ENCODE measurements at regions not wholly inside any gene's neighbourhood (a gene's known extent, or its start where the extent isn't known, plus 50 kb on each side); places are given as distances from the start of the nearest gene placed in this dataset.

GRCh38 chr2:59677158-59677557, 876.3 kb downstream of the BCL11A start:
- DNase-seq (no peak), ATAC-seq (no peak)
- WGBS, 2 donors = 75 to 78% methylated on average over 2 of the region's 2 CpGs
- Histone ChIP-seq H3K27me3 (no peaks in the 10 kb centered on the region), H3K27ac (no peak overlapping the region), H3K36me3 (no peaks in the 10 kb centered on the region), H3K9me3 (peaks cover 0 to 21% (median 0%) of the 10 kb centered on the region in 11 donors), H3K4me1 (no peaks in the 10 kb centered on the region), H3K4me3 (no peak overlapping the region)
- intact Hi-C loops (cut with DNase I) = no loop called here
- no peak for TF ChIP-seq CTCF (IDR thresholded peaks at IDR 0.05)

GRCh38 chr2:59674100-59674499, 879.4 kb downstream of the BCL11A start:
- Histone ChIP-seq H3K27me3 (no peaks in the 10 kb centered on the region), H3K36me3 (no peaks in the 10 kb centered on the region), H3K4me3 (no peak overlapping the region), H3K9me3 (no peaks in the 10 kb centered on the region), H3K27ac (no peak overlapping the region), H3K4me1 (no peaks in the 10 kb centered on the region)
- intact Hi-C loops (cut with DNase I) = no loop called here
- ATAC-seq (no peak), DNase-seq (no peak)
- WGBS, 2 donors = 92 to 95% methylated on average over 1 of the region's 1 CpG
- TF ChIP-seq CTCF (IDR thresholded peaks at IDR 0.05) = no peak

- intact Hi-C loops (cut with DNase I) = no loop called here
- WGBS, 2 donors = 75 to 76% methylated on average over 10 of the region's 10 CpGs
- Histone ChIP-seq H3K4me3 (no peak overlapping the region), H3K36me3 (no peaks in the 10 kb centered on the region), H3K4me1 (no peaks in the 10 kb centered on the region), H3K27ac (no peak overlapping the region), H3K9me3 (no peaks in the 10 kb centered on the region), H3K27me3 (peaks cover 0 to 3% (median 0%) of the 10 kb centered on the region in 7 donors)
- no peak for TF ChIP-seq CTCF (IDR thresholded peaks at IDR 0.05)
- ATAC-seq (peak in 1 of 8 donors; percentile 27), DNase-seq (no peak)
Observed at GRCh38 chr2:59665021-59665420, 888.4 kb downstream of the BCL11A start.

- H3K9me3 ChIP-seq = no peaks in the 10 kb centered on the region
- ATAC-seq (no peak), DNase-seq (no peak)
- intact Hi-C loops (cut with DNase I) = no loop called here
- H3K27me3 ChIP-seq = peaks cover 0 to 3% (median 0%) of the 10 kb centered on the region in 7 donors
- no peak overlapping the region for H3K4me3 ChIP-seq
- WGBS, 2 donors = 79 to 81% methylated on average over 11 of the region's 11 CpGs
- no peak for TF ChIP-seq CTCF (IDR thresholded peaks at IDR 0.05)
- no peaks in the 10 kb centered on the region for H3K4me1 ChIP-seq
- no peak overlapping the region for H3K27ac ChIP-seq
- no peaks in the 10 kb centered on the region for H3K36me3 ChIP-seq
Observed at GRCh38 chr2:59662127-59662861, 891.2 kb downstream of the BCL11A start.

Measured in heart right ventricle (tissue), 16 donors.